Kidney (tissue), 13 donors: ENCODE measurements at regions not wholly inside any gene's neighbourhood (a gene's known extent, or its start where the extent isn't known, plus 50 kb on each side); places are given as distances from the start of the nearest gene placed in this dataset.

Experiments used
- DNase-seq, 5 donors: peaks; one replicate each; pipeline ENCODE4 v3.0.0-alpha.2; 2013 to 2020
- FAIRE-seq: peaks from 2 replicates; lab custom pipeline; 2012; peaks lifted over from hg19 to GRCh38; lab: Jason Lieb, UNC
- H3K27ac ChIP-seq, 2 donors: one replicate each; pipeline ENCODE4 v1.7.0; 2013; ENCODE audit warnings: low read depth in 2 of 2, low read length in 2 of 2, inconsistent platforms in 1 of 2
- H3K27me3 ChIP-seq: one replicate; pipeline ENCODE4 v1.7.1; 2013; ENCODE audit warnings: low read length, inconsistent platforms; ENCODE audit not compliant: control insufficient read depth, insufficient read depth
- H3K36me3 ChIP-seq, 3 donors: one replicate each; pipeline versions ENCODE4 v1.7.0 to v1.7.1; 2013; ENCODE audit warnings: low read length in 3 of 3, control low read depth in 1 of 3, inconsistent platforms in 1 of 3; ENCODE audit not compliant: insufficient read depth in 3 of 3, control insufficient read depth in 2 of 3
- H3K4me1 ChIP-seq, 3 donors: one replicate each; pipeline versions ENCODE4 v1.7.0 to v1.7.1; 2013; ENCODE audit warnings: low read length in 3 of 3, inconsistent platforms in 1 of 3, low read depth in 1 of 3; ENCODE audit not compliant: control insufficient read depth in 2 of 3, insufficient read depth in 2 of 3
- H3K4me3 ChIP-seq, 3 donors: one replicate each; pipeline versions ENCODE4 v1.7.0 to v1.8.1; 2013; ENCODE audit warnings: low read length in 3 of 3, control low read depth in 1 of 3, inconsistent platforms in 1 of 3
- H3K9ac ChIP-seq, 3 donors: one replicate each; pipeline versions ENCODE4 v1.7.0 to v1.7.1; 2013; ENCODE audit warnings: low read length in 3 of 3, control low read depth in 1 of 3, inconsistent platforms in 1 of 3
- H3K9me3 ChIP-seq, 3 donors: one replicate each; pipeline versions ENCODE4 v1.7.0 to v1.7.1; 2013; ENCODE audit warnings: low read length in 3 of 3, control low read depth in 1 of 3, inconsistent platforms in 1 of 3; ENCODE audit not compliant: control insufficient read depth in 2 of 3, insufficient read depth in 1 of 3
- CTCF ChIP-seq: IDR thresholded peaks from 3 replicates; pipeline ENCODE4 v1.5.1; 2012; ENCODE audit warnings: mild to moderate bottlenecking, moderate library complexity, borderline replicate concordance; ENCODE audit not compliant: insufficient read depth; ENCODE audit errors: extremely low read depth
- intact Hi-C: fragments of 100-400 bp; cut with DNase I; formaldehyde crosslinking; loops from one replicate; pipeline ENCODE4 v1.11.1; 2022
- donor health status: control.
- donor health status: control.
- donor health status: control.
- donor health status: control.
- donor health status: control.
- donor health status: DM: yes; HTN: yes; CAD: no.
- donor health status: Normal renal cell carcinoma (clear cell type).

GRCh38 chr15:62857411-62857853 lies 185.1 kb upstream of the TPM1 start:
- Histone ChIP-seq H3K36me3 (no peaks in the 10 kb centered on the region), H3K4me1 (no peaks in the 10 kb centered on the region), H3K4me3 (no peak overlapping the region), H3K9me3 (no peaks in the 10 kb centered on the region), H3K27ac (no peak overlapping the region), H3K9ac (no peak overlapping the region), H3K27me3 (no peaks in the 10 kb centered on the region)
- intact Hi-C loops: no loop called here
- DNase-seq (no peak), FAIRE-seq (no peak)
- no peak for TF ChIP-seq CTCF

- no peak overlapping the region for H3K27ac ChIP-seq
- no peaks in the 10 kb centered on the region for H3K27me3 ChIP-seq
- no peak for FAIRE-seq
- no peak for DNase-seq
- H3K9ac ChIP-seq: no peak overlapping the region
- TF ChIP-seq CTCF: no peak
- intact Hi-C loops: no loop called here
- H3K4me1 ChIP-seq: no peaks in the 10 kb centered on the region
- no peaks in the 10 kb centered on the region for H3K9me3 ChIP-seq
- H3K36me3 ChIP-seq: no peaks in the 10 kb centered on the region
- H3K4me3 ChIP-seq: no peak overlapping the region
These were observed 184.2 kb upstream of the TPM1 start for GRCh38 chr15:62858343-62858742.

- H3K27me3 ChIP-seq: no peaks in the 10 kb centered on the region
- DNase-seq: no peak
- no peaks in the 10 kb centered on the region for H3K4me1 ChIP-seq
- H3K4me3 ChIP-seq: no peak overlapping the region
- TF ChIP-seq CTCF: no peak
- no peak overlapping the region for H3K27ac ChIP-seq
- intact Hi-C loops: no loop called here
- H3K9me3 ChIP-seq: no peaks in the 10 kb centered on the region
- H3K36me3 ChIP-seq: no peaks in the 10 kb centered on the region
- FAIRE-seq: no peak
- H3K9ac ChIP-seq: no peak overlapping the region
These were observed 179.8 kb upstream of the TPM1 start for GRCh38 chr15:62862717-62863116.

GRCh38 chr15:62866366-62866765 lies 176.2 kb upstream of the TPM1 start:
- FAIRE-seq (no peak), DNase-seq (no peak)
- Histone ChIP-seq H3K27ac (no peak overlapping the region), H3K27me3 (no peaks in the 10 kb centered on the region), H3K36me3 (no peaks in the 10 kb centered on the region), H3K4me1 (no peaks in the 10 kb centered on the region), H3K4me3 (no peak overlapping the region), H3K9me3 (peaks cover 0 to 4% (median 0%) of the 10 kb centered on the region in 3 donors), H3K9ac (no peak overlapping the region)
- TF ChIP-seq CTCF: no peak
- intact Hi-C loops: no loop called here
